Left ventricle myocardium inferior (tissue), 1 donor: ENCODE measurements at regions not wholly inside any gene's neighbourhood (a gene's known extent, or its start where the extent isn't known, plus 50 kb on each side); places are given as distances from the start of the nearest gene placed in this dataset.

Experiments used
- DNase-seq: peaks from one replicate; pipeline ENCODE4 v3.0.0-alpha.2; 2020
- H3K27ac ChIP-seq: fragments of 200-600 bp; replicated peaks from 2 replicates; pipeline ENCODE4 v1.8.0; 2021
- H3K27me3 ChIP-seq: fragments of 200-600 bp; 2 replicates; pipeline ENCODE4 v1.8.0; 2021; ENCODE audit warnings: low read depth
- H3K36me3 ChIP-seq: fragments of 200-600 bp; 2 replicates; pipeline ENCODE4 v1.8.0; 2021
- H3K4me1 ChIP-seq: fragments of 200-600 bp; 2 replicates; pipeline ENCODE4 v1.8.0; 2021
- H3K4me3 ChIP-seq: fragments of 200-600 bp; 2 replicates; pipeline ENCODE4 v1.8.0; 2021; ENCODE audit warnings: mild to moderate bottlenecking, moderate library complexity
- H3K9me3 ChIP-seq: fragments of 200-600 bp; replicated peaks from 2 replicates; pipeline ENCODE4 v1.8.0; 2021
- intact Hi-C: fragments of 100-400 bp; cut with micrococcal nuclease; formaldehyde crosslinking; loops from one replicate; pipeline ENCODE4 v1.11.0; 2022
- TF ChIP-seq, protein P1 (sequence below): fragments of 200-600 bp; IDR thresholded peaks from 2 replicates; pipeline ENCODE4 v1.8.0; 2021; ENCODE audit warnings: antibody characterized with exemption, mild to moderate bottlenecking, borderline replicate concordance
- donor health status: DM: no; HTN: yes; CAD: no; lungs with severe emphysema.

DNA sequence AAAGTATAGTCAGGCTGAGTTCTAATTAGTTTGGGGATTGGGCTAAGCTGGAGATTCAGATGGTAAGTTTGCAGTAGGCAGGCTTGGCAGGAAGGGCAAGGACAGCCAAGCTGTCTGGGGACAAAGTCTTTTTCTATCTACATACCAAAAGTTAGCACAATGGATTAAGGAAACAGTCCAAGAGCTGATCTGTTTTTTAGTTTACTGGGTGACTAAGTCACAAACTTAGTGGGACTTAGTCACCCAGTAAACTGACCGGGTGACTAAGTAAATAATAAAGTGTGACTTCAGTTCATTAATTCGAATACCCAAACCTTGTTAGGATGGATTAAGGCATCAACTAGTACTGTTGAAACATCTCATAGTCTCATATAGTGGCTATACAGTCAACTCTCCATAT, 1386.0 kb upstream of the CELF4 start:
- DNase-seq, result no peak
- H3K27ac ChIP-seq, result no peak overlapping the region
- H3K4me1 ChIP-seq, result no peaks in the 10 kb centered on the region
- no peaks in the 10 kb centered on the region for H3K36me3 ChIP-seq
- no peak overlapping the region for H3K4me3 ChIP-seq
- no peaks in the 10 kb centered on the region for H3K27me3 ChIP-seq
- peaks cover 2% of the 10 kb centered on the region for H3K9me3 ChIP-seq
- intact Hi-C loops, result no loop called here
- TF ChIP-seq, protein P1, sequence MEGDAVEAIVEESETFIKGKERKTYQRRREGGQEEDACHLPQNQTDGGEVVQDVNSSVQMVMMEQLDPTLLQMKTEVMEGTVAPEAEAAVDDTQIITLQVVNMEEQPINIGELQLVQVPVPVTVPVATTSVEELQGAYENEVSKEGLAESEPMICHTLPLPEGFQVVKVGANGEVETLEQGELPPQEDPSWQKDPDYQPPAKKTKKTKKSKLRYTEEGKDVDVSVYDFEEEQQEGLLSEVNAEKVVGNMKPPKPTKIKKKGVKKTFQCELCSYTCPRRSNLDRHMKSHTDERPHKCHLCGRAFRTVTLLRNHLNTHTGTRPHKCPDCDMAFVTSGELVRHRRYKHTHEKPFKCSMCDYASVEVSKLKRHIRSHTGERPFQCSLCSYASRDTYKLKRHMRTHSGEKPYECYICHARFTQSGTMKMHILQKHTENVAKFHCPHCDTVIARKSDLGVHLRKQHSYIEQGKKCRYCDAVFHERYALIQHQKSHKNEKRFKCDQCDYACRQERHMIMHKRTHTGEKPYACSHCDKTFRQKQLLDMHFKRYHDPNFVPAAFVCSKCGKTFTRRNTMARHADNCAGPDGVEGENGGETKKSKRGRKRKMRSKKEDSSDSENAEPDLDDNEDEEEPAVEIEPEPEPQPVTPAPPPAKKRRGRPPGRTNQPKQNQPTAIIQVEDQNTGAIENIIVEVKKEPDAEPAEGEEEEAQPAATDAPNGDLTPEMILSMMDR, result no peak

DNA sequence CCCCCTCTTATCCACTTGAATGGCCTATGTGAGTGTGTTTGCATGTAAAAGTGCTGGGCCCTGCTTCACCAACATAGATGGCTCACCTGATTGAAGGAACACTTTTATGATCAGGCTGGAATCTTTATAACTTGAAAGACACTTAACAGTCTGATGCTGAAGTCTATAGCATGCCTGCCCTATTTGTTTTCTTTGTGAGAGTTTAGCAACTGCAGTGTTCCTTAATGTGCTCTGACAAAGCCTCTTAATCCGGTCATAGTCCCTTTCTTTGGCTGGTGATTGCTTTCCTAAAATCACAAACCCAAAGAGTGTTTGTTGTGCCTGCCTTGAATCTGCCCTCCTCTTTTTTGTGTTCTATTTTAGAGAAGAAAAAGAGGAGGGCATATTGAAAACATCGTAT, 1382.8 kb upstream of the CELF4 start:
- no peak overlapping the region for H3K27ac ChIP-seq
- intact Hi-C loops, result no loop called here
- TF ChIP-seq, protein P1, result no peak
- no peak overlapping the region for H3K4me3 ChIP-seq
- H3K9me3 ChIP-seq, result peaks cover 30% of the 10 kb centered on the region
- H3K4me1 ChIP-seq, result no peaks in the 10 kb centered on the region
- no peaks in the 10 kb centered on the region for H3K36me3 ChIP-seq
- no peaks in the 10 kb centered on the region for H3K27me3 ChIP-seq
- no peak for DNase-seq

DNA sequence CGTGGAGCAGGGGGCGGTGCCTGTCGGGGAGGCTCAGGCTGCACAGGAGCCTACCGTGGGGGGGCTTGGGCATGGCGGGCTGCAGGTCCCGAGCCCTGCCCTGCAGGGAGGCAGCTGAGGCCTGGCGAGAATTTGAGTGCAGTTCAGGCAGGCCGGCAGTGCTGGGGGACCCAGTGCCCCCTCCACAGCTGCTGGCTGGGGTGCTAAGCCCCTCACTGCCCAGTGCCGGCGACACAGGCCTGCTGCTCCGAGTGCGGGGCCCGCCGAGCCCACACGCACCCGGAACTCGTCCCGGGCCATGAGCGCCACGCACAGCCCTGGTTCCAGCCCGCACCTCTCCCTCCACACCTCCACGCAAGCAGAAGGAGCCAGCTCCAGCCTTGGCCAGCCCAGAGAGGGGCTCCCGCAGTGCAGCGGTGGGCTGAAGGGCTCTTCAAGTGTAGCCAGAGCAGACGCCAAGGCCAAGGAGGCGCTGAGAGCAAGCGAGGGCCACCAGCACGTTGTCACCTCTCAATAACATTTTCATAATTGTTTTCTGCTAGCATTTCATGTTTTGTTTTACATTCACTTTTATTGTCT, 1378.9 kb upstream of the CELF4 start:
- Histone ChIP-seq H3K27me3 (no peaks in the 10 kb centered on the region), H3K9me3 (peaks cover 53% of the 10 kb centered on the region), H3K4me1 (no peaks in the 10 kb centered on the region), H3K27ac (no peak overlapping the region), H3K36me3 (no peaks in the 10 kb centered on the region), H3K4me3 (no peak overlapping the region)
- intact Hi-C loops, result no loop called here
- TF ChIP-seq, protein P1, result no peak
- no peak for DNase-seq

DNA sequence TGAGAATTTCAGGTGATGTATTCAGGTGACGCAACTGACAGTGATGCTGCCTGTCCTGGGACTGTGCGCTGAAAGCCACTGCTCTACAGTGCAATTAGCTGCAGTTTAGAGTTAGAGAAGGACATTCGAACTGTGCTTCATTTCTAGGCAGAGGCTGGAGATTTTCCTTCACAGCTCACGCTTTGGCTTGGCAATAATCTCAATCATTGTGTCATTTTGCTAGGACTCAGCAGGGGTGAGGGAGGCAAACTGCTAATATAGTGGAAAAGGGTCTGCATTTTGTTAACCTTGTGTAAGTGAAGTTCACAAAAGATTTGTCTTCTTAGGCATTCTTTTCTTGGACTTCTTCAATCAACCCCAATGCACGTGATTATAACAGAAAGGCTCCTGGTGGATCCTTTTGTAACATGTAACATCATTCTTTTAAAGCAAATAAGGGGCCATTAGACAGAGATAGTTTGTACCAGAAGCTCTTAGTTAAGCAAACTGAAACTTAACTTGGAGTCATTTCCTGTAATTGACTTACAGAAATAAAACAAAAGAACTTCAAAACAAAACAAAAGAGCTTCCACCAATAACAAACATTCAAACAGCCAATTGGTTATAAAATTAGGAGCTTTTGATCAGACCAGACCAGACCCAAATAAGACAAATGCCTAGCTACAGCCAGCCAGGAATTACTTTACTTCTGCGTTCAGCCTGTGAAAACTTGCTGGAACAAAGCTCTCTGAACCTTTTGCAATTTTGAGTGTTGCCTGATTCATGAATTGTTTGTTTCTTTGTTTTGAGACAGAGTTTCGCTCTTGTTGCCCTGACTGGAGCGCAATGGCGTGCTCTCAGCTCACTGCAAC, 1376.3 kb upstream of the CELF4 start:
- TF ChIP-seq, protein P1, result no peak
- Histone ChIP-seq H3K4me1 (no peaks in the 10 kb centered on the region), H3K4me3 (no peak overlapping the region), H3K27me3 (no peaks in the 10 kb centered on the region), H3K27ac (no peak overlapping the region), H3K9me3 (peaks cover 53% of the 10 kb centered on the region), H3K36me3 (no peaks in the 10 kb centered on the region)
- intact Hi-C loops, result no loop called here
- no peak for DNase-seq

DNA sequence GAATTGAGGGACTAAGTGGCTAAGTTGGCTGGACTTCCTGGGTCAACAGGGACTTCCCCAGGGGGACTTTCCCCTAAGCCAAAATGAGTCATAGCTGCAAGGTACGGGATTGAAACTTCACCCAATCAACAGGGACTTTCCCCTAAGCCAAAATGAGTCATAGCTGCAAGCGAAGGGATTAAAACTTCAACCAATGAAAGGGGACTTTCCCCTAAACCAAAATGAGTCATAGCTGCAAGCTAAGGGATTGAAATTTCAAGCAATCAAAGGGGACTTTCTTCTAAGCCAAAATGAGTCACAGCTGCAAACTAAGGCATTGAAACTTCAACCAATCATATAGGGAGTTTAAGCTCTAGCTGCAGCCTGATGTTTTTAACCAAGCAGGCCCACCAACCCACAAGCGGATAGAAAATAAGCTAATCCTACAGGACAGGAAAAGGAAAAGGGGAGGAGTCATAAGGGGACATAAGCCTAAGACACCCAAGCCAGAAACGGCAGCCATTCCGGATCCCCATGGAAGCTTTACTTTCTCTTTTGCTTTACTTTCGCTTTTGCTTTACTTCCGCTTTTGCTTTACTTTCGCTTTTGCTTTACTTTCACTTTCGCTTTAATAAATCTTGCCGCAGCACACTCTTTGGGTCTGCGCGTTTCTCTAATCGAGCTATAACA, 1375.4 kb upstream of the CELF4 start:
- H3K27ac ChIP-seq, result no peak overlapping the region
- H3K4me3 ChIP-seq, result no peak overlapping the region
- TF ChIP-seq, protein P1, result no peak
- no peak for DNase-seq
- no peaks in the 10 kb centered on the region for H3K36me3 ChIP-seq
- no peaks in the 10 kb centered on the region for H3K4me1 ChIP-seq
- intact Hi-C loops, result no loop called here
- no peaks in the 10 kb centered on the region for H3K27me3 ChIP-seq
- H3K9me3 ChIP-seq, result peaks cover 45% of the 10 kb centered on the region
